OCI-LY1 (cell line): ENCODE measurements at regions not wholly inside any gene's neighbourhood (a gene's known extent, or its start where the extent isn't known, plus 50 kb on each side); places are given as distances from the start of the nearest gene placed in this dataset.

Experiments used
- H2AFZ ChIP-seq: fragments of 200-600 bp; sonication (generic), shearing (Covaris generic); 2 replicates; pipeline ENCODE4 v1.6.0; 2014; ENCODE audit warnings: antibody characterized with exemption, mild to moderate bottlenecking, low read length
- H3F3A ChIP-seq: fragments of 200-600 bp; sonication (generic), shearing (Covaris generic); 2 replicates; pipeline ENCODE4 v1.6.0; 2014; ENCODE audit warnings: mild to moderate bottlenecking, antibody characterized with exemption, low read length, moderate library complexity; ENCODE audit not compliant: insufficient read depth
- H3K27ac ChIP-seq: fragments of 200-600 bp; sonication (generic); 2 replicates; pipeline ENCODE4 v1.5.1; 2014; ENCODE audit warnings: low read length, mixed run types, mild to moderate bottlenecking, low read depth; ENCODE audit not compliant: poor library complexity, severe bottlenecking
- H3K27me3 ChIP-seq: fragments of 200-600 bp; sonication (generic); 2 replicates; pipeline ENCODE4 v1.6.0; 2014; ENCODE audit warnings: antibody characterized with exemption, mild to moderate bottlenecking, low read length, moderate library complexity; ENCODE audit not compliant: insufficient read depth
- H3K36me3 ChIP-seq: fragments of 200-600 bp; sonication (generic); 2 replicates; pipeline ENCODE4 v1.6.1; 2014; ENCODE audit warnings: mild to moderate bottlenecking, antibody characterized with exemption, low read length, moderate library complexity, mixed read lengths; ENCODE audit not compliant: insufficient read depth
- H3K4me1 ChIP-seq: fragments of 200-600 bp; sonication (generic); 2 replicates; pipeline ENCODE4 v1.5.1; 2014; ENCODE audit warnings: mild to moderate bottlenecking, low read length, moderate library complexity; ENCODE audit not compliant: insufficient read depth, severe bottlenecking
- H3K4me2 ChIP-seq: fragments of 200-600 bp; sonication (generic), shearing (Covaris generic); 2 replicates; pipeline ENCODE4 v1.6.1; 2014; ENCODE audit warnings: low read length
- H3K4me3 ChIP-seq: fragments of 200-600 bp; sonication (generic); 2 replicates; pipeline ENCODE4 v1.5.1; 2014; ENCODE audit warnings: low read length, low read depth, mild to moderate bottlenecking, mixed read lengths; ENCODE audit not compliant: poor library complexity, severe bottlenecking
- H3K79me2 ChIP-seq: fragments of 200-600 bp; shearing (Covaris generic); 2 replicates; pipeline ENCODE4 v1.6.1; 2016; ENCODE audit warnings: mixed run types, low read length, mixed read lengths; ENCODE audit not compliant: insufficient read depth
- H3K9ac ChIP-seq: fragments of 200-600 bp; sonication (generic), shearing (Covaris generic); 2 replicates; pipeline ENCODE4 v1.6.1; 2014; ENCODE audit warnings: mild to moderate bottlenecking, low read length, mixed read lengths
- H3K9me2 ChIP-seq: fragments of 200-600 bp; sonication (generic), shearing (Covaris generic); 2 replicates; pipeline ENCODE4 v1.6.1; 2014; ENCODE audit warnings: low read depth, mild to moderate bottlenecking, low read length, mixed read lengths
- H3K9me3 ChIP-seq: fragments of 200-600 bp; shearing (Covaris generic); 2 replicates; pipeline ENCODE4 v1.6.1; 2014; ENCODE audit warnings: low read length, mixed read lengths
- H4K20me1 ChIP-seq: fragments of 200-600 bp; sonication (generic), shearing (Covaris generic); 2 replicates; pipeline ENCODE4 v1.6.0; 2016; ENCODE audit warnings: mild to moderate bottlenecking, low read length; ENCODE audit not compliant: insufficient read depth
- CTCF ChIP-seq: fragments of 200-600 bp; sonication (generic), shearing (Covaris generic); IDR thresholded peaks from 2 replicates; pipeline ENCODE4 v1.5.1; 2017; ENCODE audit warnings: mild to moderate bottlenecking, antibody characterized with exemption, low read length, moderate library complexity, mixed read lengths
- EZH2 ChIP-seq: fragments of 200-600 bp; sonication (generic), shearing (Covaris generic); IDR thresholded peaks from 2 replicates; pipeline ENCODE4 v1.8.0; 2017; ENCODE audit warnings: borderline replicate concordance, mixed run types, mild to moderate bottlenecking, antibody characterized with exemption, low read length, moderate library complexity, mixed read lengths

DNA sequence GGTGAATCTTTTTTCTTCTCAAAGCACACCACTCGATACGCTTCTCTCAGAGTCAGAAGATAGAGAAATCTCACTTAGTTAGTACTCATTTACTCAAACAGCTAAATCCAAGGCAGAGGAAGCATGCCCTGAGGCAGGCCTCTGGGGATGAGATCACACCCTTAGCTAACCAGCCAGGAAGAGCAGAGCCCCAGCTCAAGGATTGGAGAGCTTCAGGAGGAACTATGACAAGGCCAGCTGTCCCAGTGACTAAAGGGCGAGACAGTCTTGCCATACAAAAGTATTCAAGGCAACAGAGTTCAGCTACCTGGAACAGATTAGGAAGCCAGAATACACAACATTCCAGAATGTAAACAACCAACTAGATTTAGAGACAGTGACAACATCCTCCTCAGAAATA lies 197.7 kb upstream of the CCDC196 start:
- no peak overlapping the region for H3K4me3 ChIP-seq
- H3K4me1 ChIP-seq = no peaks in the 10 kb centered on the region
- no peaks in the 10 kb centered on the region for H3K79me2 ChIP-seq
- no peaks in the 10 kb centered on the region for H3F3A ChIP-seq
- H4K20me1 ChIP-seq = no peaks in the 10 kb centered on the region
- H3K9me2 ChIP-seq = no peaks in the 10 kb centered on the region
- H2AFZ ChIP-seq = no peak overlapping the region
- H3K27me3 ChIP-seq = no peaks in the 10 kb centered on the region
- H3K9me3 ChIP-seq = no peaks in the 10 kb centered on the region
- H3K4me2 ChIP-seq = no peak overlapping the region
- H3K27ac ChIP-seq = no peak overlapping the region
- H3K36me3 ChIP-seq = no peaks in the 10 kb centered on the region
- TF ChIP-seq CTCF (no peak), EZH2 (no peak)
- no peak overlapping the region for H3K9ac ChIP-seq

DNA sequence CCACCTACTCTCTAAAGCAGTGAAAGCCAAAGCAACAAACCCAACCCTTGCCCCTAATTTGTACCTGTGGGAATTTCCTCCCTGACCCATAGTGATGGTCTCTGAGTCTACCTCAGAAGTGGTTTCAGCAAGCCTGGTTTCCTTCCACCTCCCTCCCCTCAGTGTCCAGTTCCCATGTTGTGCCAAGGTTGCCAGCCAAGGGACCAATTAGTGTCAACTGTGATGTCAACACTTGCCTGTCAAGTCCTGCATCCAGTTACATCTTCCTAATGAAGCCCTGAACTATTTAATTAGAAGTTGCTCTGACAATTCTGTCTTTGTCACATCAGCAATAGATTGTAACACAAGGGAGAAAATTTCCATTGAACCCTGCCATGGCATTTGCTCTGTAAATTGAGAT lies 194.4 kb upstream of the CCDC196 start:
- Histone ChIP-seq H3K27me3 (no peaks in the 10 kb centered on the region), H3K9me3 (no peaks in the 10 kb centered on the region), H3K36me3 (no peaks in the 10 kb centered on the region), H3F3A (no peaks in the 10 kb centered on the region), H3K4me3 (no peak overlapping the region), H3K9me2 (no peaks in the 10 kb centered on the region), H2AFZ (no peak overlapping the region), H3K4me2 (no peak overlapping the region), H3K4me1 (no peaks in the 10 kb centered on the region), H3K27ac (no peak overlapping the region), H3K9ac (no peak overlapping the region), H4K20me1 (no peaks in the 10 kb centered on the region), H3K79me2 (no peaks in the 10 kb centered on the region)
- TF ChIP-seq CTCF = no peak
- TF ChIP-seq EZH2 = no peak

DNA sequence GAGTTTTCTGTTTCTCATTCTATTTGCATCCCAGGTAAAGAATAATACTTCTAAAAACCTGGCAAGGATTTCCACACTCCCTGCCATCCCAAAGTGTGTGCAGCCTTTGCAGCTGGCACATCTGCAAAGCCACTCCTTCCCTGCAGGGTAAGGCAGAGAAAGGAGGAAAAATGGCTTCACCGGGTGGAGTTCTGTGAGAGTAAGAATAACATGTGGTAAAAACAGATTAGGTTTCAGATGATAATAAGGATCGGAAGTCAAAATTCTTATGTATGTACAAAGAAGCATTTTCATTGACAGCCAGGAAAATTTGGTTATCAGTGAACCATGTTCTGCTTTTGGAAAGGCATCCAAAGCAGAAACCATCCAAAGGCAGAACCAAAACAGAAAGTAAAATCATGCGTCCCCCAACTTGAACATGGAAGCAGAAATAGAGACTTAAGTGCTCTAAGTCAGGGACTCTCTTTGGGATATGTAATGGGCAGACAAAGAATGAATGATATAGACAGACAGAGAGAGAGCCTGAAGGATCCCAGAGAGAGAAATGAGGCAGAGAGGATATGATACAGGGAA lies 192.6 kb upstream of the CCDC196 start:
- TF ChIP-seq EZH2 = no peak
- no peak overlapping the region for H2AFZ ChIP-seq
- H3K79me2 ChIP-seq = no peaks in the 10 kb centered on the region
- H3K4me2 ChIP-seq = no peak overlapping the region
- no peak overlapping the region for H3K9ac ChIP-seq
- no peaks in the 10 kb centered on the region for H3K9me2 ChIP-seq
- H3K4me1 ChIP-seq = no peaks in the 10 kb centered on the region
- no peaks in the 10 kb centered on the region for H3F3A ChIP-seq
- H3K9me3 ChIP-seq = no peaks in the 10 kb centered on the region
- no peaks in the 10 kb centered on the region for H3K36me3 ChIP-seq
- no peak overlapping the region for H3K4me3 ChIP-seq
- no peaks in the 10 kb centered on the region for H3K27me3 ChIP-seq
- H4K20me1 ChIP-seq = no peaks in the 10 kb centered on the region
- no peak overlapping the region for H3K27ac ChIP-seq

- no peak overlapping the region for H2AFZ ChIP-seq
- no peak overlapping the region for H3K4me3 ChIP-seq
- TF ChIP-seq CTCF (no peak), EZH2 (no peak)
These were observed 190.8 kb upstream of the CCDC196 start for GRCh38 chr14:66295386-66295785.

More at GRCh38 chr14:66295386-66295785, 190.8 kb upstream of the CCDC196 start:
- Histone ChIP-seq H3K27ac (no peak overlapping the region), H4K20me1 (no peaks in the 10 kb centered on the region), H3K9me3 (no peaks in the 10 kb centered on the region), H3F3A (no peaks in the 10 kb centered on the region), H3K36me3 (no peaks in the 10 kb centered on the region), H3K4me2 (no peak overlapping the region), H3K9ac (no peak overlapping the region), H3K27me3 (no peaks in the 10 kb centered on the region), H3K79me2 (no peaks in the 10 kb centered on the region), H3K9me2 (no peaks in the 10 kb centered on the region), H3K4me1 (no peaks in the 10 kb centered on the region)
